HEK293 (cell line): ENCODE measurements at regions not wholly inside any gene's neighbourhood (a gene's known extent, or its start where the extent isn't known, plus 50 kb on each side); places are given as distances from the start of the nearest gene placed in this dataset.

Experiments
- EGR2 ChIP-seq: fragments of 450-650 bp; formaldehyde crosslinking; IDR thresholded peaks from 2 replicates; pipeline ENCODE4 v1.5.1; 2016; ENCODE audit warnings: low read depth, missing biosample characterization, missing genetic modification characterization
- GLI2 ChIP-seq: fragments of 450-650 bp; formaldehyde crosslinking; IDR thresholded peaks from 2 replicates; pipeline ENCODE4; 2017; ENCODE audit warnings: missing biosample characterization, missing genetic modification characterization, low read depth, borderline replicate concordance
- HOXA7 ChIP-seq: sonication (generic); formaldehyde crosslinking; IDR thresholded peaks from 2 replicates; pipeline ENCODE4 v1.8.1; 2022; ENCODE audit warnings: missing genetic modification reagents, borderline replicate concordance
- OVOL3 ChIP-seq: fragments of 450-650 bp; formaldehyde crosslinking; IDR thresholded peaks from 2 replicates; pipeline ENCODE4 v1.5.1; 2016; ENCODE audit warnings: missing biosample characterization, missing genetic modification characterization
- SCRT2 ChIP-seq: fragments of 450-650 bp; formaldehyde crosslinking; IDR thresholded peaks from 2 replicates; pipeline ENCODE4 v1.5.1; 2016; ENCODE audit warnings: missing biosample characterization, missing genetic modification characterization
- SP2 ChIP-seq: fragments of 450-650 bp; formaldehyde crosslinking; IDR thresholded peaks from 2 replicates; pipeline ENCODE4 v1.5.1; 2016; ENCODE audit warnings: missing biosample characterization, missing genetic modification characterization
- ZNF10 ChIP-seq: fragments of 450-650 bp; formaldehyde crosslinking; IDR thresholded peaks from 2 replicates; pipeline ENCODE4 v1.5.1; 2017; ENCODE audit warnings: missing biosample characterization, missing genetic modification characterization
- ZNF350 ChIP-seq: fragments of 450-650 bp; formaldehyde crosslinking; IDR thresholded peaks from 2 replicates; pipeline ENCODE4 v1.5.0; 2017; ENCODE audit warnings: missing biosample characterization, mild to moderate bottlenecking, missing genetic modification characterization
- ZNF404 ChIP-seq: fragments of 450-650 bp; formaldehyde crosslinking; IDR thresholded peaks from 2 replicates; pipeline ENCODE4 v1.5.1; 2017; ENCODE audit warnings: missing biosample characterization, missing genetic modification characterization
- ZNF596 ChIP-seq: fragments of 450-650 bp; IDR thresholded peaks from 2 replicates; pipeline ENCODE4 v1.5.0; 2018; ENCODE audit warnings: missing biosample characterization, mild to moderate bottlenecking, missing genetic modification characterization, moderate library complexity
- ZNF654 ChIP-seq: fragments of 450-650 bp; formaldehyde crosslinking; IDR thresholded peaks from 2 replicates; pipeline ENCODE4 v1.5.1; 2016; ENCODE audit warnings: low read depth, missing biosample characterization, missing genetic modification characterization
- TF ChIP-seq, protein P1 (sequence below): fragments of 450-650 bp; formaldehyde crosslinking; IDR thresholded peaks from 2 replicates; pipeline ENCODE4 v1.5.1; 2016; ENCODE audit warnings: missing biosample characterization, missing genetic modification characterization
- TF ChIP-seq, protein P2 (sequence below): fragments of 450-650 bp; formaldehyde crosslinking; IDR thresholded peaks from 2 replicates; pipeline ENCODE4 v1.5.1; 2016; ENCODE audit warnings: missing biosample characterization, missing genetic modification characterization
- TF ChIP-seq, protein P3 (sequence below): fragments of 450-650 bp; formaldehyde crosslinking; optimal IDR thresholded peaks from 2 replicates; pipeline ENCODE3; 2016; ENCODE audit warnings: missing biosample characterization, mild to moderate bottlenecking, missing genetic modification characterization

DNA sequence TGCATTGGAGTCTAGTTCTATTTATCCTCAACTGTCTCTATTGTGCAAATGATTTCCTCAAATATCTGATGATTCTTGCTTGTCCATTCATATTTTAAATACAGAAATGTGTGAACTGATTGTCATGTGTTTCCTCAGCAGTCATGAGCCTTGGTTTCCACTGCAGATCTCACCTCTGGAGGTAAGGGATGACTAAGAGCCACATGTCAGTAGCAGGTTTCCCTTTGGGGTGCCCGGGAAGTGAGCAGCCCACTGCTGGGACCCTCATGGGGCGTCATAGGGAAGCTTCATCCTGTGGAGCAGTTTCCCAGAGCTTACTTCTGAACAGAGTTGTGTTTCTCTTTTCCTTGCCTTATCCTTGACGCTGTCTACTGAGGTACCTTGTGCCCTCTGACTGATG lies 149.2 kb upstream of the TOPAZ1 start:
- TF ChIP-seq ZNF10 (tag by site-specific recombination) (no peak), ZNF404 (no peak), SCRT2 (tag by site-specific recombination) (no peak), EGR2 (no peak), ZNF350 (no peak), OVOL3 (tag by site-specific recombination) (no peak), SP2 (tag by site-specific recombination) (no peak), GLI2 (tag by site-specific recombination) (no peak), HOXA7 (no peak), ZNF654 (tag by site-specific recombination) (no peak), ZNF596 (no peak)
- TF ChIP-seq, protein P1, sequence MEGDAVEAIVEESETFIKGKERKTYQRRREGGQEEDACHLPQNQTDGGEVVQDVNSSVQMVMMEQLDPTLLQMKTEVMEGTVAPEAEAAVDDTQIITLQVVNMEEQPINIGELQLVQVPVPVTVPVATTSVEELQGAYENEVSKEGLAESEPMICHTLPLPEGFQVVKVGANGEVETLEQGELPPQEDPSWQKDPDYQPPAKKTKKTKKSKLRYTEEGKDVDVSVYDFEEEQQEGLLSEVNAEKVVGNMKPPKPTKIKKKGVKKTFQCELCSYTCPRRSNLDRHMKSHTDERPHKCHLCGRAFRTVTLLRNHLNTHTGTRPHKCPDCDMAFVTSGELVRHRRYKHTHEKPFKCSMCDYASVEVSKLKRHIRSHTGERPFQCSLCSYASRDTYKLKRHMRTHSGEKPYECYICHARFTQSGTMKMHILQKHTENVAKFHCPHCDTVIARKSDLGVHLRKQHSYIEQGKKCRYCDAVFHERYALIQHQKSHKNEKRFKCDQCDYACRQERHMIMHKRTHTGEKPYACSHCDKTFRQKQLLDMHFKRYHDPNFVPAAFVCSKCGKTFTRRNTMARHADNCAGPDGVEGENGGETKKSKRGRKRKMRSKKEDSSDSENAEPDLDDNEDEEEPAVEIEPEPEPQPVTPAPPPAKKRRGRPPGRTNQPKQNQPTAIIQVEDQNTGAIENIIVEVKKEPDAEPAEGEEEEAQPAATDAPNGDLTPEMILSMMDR (tag by site-specific recombination): no peak
- TF ChIP-seq, protein P2, sequence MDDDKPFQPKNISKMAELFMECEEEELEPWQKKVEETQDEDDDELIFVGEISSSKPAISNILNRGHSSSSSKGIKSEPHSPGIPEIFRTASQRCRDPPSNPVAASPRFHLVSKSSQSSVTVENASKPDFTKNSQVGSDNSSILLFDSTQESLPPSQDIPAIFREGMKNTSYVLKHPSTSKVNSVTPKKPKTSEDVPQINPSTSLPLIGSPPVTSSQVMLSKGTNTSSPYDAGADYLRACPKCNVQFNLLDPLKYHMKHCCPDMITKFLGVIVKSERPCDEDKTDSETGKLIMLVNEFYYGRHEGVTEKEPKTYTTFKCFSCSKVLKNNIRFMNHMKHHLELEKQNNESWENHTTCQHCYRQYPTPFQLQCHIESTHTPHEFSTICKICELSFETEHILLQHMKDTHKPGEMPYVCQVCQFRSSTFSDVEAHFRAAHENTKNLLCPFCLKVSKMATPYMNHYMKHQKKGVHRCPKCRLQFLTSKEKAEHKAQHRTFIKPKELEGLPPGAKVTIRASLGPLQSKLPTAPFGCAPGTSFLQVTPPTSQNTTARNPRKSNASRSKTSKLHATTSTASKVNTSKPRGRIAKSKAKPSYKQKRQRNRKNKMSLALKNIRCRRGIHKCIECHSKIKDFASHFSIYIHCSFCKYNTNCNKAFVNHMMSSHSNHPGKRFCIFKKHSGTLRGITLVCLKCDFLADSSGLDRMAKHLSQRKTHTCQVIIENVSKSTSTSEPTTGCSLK (tag by site-specific recombination): no peak
- TF ChIP-seq, protein P3, sequence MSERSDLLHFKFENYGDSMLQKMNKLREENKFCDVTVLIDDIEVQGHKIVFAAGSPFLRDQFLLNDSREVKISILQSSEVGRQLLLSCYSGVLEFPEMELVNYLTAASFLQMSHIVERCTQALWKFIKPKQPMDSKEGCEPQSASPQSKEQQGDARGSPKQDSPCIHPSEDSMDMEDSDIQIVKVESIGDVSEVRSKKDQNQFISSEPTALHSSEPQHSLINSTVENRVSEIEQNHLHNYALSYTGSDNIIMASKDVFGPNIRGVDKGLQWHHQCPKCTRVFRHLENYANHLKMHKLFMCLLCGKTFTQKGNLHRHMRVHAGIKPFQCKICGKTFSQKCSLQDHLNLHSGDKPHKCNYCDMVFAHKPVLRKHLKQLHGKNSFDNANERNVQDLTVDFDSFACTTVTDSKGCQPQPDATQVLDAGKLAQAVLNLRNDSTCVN (tag by site-specific recombination): no peak
